Activated CD8-positive, alpha-beta T cell treated with anti-CD3 and anti-CD28 coated beads for 36 hours (primary cell): ENCODE measurements at regions not wholly inside any gene's neighbourhood (a gene's known extent, or its start where the extent isn't known, plus 50 kb on each side); places are given as distances from the start of the nearest gene placed in this dataset.

Experiments
- ATAC-seq: fragments of 200-7000 bp; cut with Tn5 transposase; one replicate; pipeline ENCODE4 v1.10.0; 2021; ENCODE audit warnings: mild to moderate bottlenecking, moderate library complexity
- CTCF ChIA-PET: fragments of 350-600 bp; sonication (Branson Sonifier 250); formaldehyde crosslinking; loops from one replicate; lab custom pipeline; 2021; ENCODE audit warnings: antibody characterized with exemption; lab: Charles Lee
- POLR2A ChIA-PET: fragments of 350-600 bp; sonication (Branson Sonifier 250); formaldehyde crosslinking; loops from one replicate; lab custom pipeline; 2021; ENCODE audit warnings: antibody characterized with exemption; lab: Charles Lee
- DNase-seq: peaks from one replicate; pipeline ENCODE4 v3.0.0-alpha.2; 2020
- H3K27ac Mint-ChIP-seq: one replicate; pipeline ENCODE4 v1.8.0; 2021; ENCODE audit warnings: mild to moderate bottlenecking, mixed read lengths
- H3K27me3 Mint-ChIP-seq: one replicate; pipeline ENCODE4 v1.8.0; 2021; ENCODE audit warnings: mixed read lengths
- H3K36me3 Mint-ChIP-seq: one replicate; pipeline ENCODE4 v1.8.0; 2021; ENCODE audit warnings: low read depth, mixed read lengths
- H3K4me1 Mint-ChIP-seq: one replicate; pipeline ENCODE4 v1.8.0; 2021; ENCODE audit warnings: low read depth, mixed read lengths
- H3K4me3 Mint-ChIP-seq: one replicate; pipeline ENCODE4 v1.8.0; 2021; ENCODE audit warnings: mild to moderate bottlenecking, moderate library complexity, mixed read lengths
- H3K9me3 Mint-ChIP-seq: one replicate; pipeline ENCODE4 v1.8.0; 2021; ENCODE audit warnings: mixed read lengths
- intact Hi-C: fragments of 100-400 bp; cut with micrococcal nuclease; formaldehyde crosslinking; loops from one replicate; pipeline ENCODE4 v1.10.0; 2022
- TF ChIP-seq, protein P1 (sequence below): fragments of 200-600 bp; IDR thresholded peaks from one replicate; pipeline ENCODE4 v1.8.0; 2022; ENCODE audit warnings: antibody characterized with exemption, mild to moderate bottlenecking

DNA sequence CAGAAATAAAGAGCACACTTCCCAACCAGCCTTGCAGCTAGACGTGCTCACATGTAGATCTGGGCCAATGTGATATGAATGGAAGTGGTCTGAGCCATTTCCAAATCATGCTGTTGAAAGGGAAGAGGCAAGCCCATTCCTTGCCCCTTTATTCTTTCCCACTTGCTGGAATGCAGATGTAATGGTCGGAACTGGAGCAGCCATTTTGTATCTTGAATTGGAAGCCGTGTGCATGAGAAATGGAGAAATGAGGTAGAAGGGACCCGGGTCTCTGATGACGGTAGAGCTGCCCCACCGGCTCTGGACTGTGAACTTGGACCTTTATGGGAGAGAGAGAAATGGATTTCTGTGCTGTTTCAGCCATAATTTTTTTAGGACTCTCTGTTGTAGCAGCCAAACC is 54.8 kb upstream of the STX16 start:
- ChIA-PET POLR2A (no interaction called here), CTCF (no interaction called here)
- Mint-ChIP-seq H3K27ac (no peak overlapping the region), H3K27me3 (peaks cover 10% of the 10 kb centered on the region), H3K4me3 (no peak overlapping the region), H3K9me3 (no peaks in the 10 kb centered on the region), H3K36me3 (no peaks in the 10 kb centered on the region), H3K4me1 (no peaks in the 10 kb centered on the region)
- intact Hi-C loops, result no loop called here
- no peak for ATAC-seq
- DNase-seq, result no peak
- TF ChIP-seq, protein P1, sequence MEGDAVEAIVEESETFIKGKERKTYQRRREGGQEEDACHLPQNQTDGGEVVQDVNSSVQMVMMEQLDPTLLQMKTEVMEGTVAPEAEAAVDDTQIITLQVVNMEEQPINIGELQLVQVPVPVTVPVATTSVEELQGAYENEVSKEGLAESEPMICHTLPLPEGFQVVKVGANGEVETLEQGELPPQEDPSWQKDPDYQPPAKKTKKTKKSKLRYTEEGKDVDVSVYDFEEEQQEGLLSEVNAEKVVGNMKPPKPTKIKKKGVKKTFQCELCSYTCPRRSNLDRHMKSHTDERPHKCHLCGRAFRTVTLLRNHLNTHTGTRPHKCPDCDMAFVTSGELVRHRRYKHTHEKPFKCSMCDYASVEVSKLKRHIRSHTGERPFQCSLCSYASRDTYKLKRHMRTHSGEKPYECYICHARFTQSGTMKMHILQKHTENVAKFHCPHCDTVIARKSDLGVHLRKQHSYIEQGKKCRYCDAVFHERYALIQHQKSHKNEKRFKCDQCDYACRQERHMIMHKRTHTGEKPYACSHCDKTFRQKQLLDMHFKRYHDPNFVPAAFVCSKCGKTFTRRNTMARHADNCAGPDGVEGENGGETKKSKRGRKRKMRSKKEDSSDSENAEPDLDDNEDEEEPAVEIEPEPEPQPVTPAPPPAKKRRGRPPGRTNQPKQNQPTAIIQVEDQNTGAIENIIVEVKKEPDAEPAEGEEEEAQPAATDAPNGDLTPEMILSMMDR, result no peak

DNA sequence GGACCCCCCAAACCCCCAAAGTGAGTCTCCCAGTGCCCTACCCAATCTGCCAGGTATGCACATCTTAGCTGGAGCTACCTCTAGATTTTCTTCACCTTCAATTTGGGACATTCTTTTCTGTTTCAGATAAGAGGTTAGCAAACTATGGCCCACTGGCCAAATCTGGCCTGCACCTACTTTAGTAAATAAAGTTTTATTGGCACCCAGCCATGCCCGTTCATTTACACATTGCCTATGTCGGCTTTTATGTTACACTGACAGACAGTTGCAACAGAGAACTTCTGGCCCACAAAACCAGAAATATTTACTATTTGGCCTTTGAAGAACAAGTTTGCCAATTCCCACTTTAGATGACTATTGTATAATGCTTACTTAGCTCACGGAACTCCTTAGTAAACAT is 55.9 kb upstream of the STX16 start:
- DNase-seq, result no peak
- Mint-ChIP-seq H3K9me3 (no peaks in the 10 kb centered on the region), H3K27ac (no peak overlapping the region), H3K4me3 (no peak overlapping the region), H3K36me3 (no peaks in the 10 kb centered on the region), H3K27me3 (peaks cover 10% of the 10 kb centered on the region), H3K4me1 (no peaks in the 10 kb centered on the region)
- POLR2A ChIA-PET, result no interaction called here
- intact Hi-C loops, result no loop called here
- CTCF ChIA-PET, result no interaction called here
- ATAC-seq, result no peak
- TF ChIP-seq, protein P1, result no peak

DNA sequence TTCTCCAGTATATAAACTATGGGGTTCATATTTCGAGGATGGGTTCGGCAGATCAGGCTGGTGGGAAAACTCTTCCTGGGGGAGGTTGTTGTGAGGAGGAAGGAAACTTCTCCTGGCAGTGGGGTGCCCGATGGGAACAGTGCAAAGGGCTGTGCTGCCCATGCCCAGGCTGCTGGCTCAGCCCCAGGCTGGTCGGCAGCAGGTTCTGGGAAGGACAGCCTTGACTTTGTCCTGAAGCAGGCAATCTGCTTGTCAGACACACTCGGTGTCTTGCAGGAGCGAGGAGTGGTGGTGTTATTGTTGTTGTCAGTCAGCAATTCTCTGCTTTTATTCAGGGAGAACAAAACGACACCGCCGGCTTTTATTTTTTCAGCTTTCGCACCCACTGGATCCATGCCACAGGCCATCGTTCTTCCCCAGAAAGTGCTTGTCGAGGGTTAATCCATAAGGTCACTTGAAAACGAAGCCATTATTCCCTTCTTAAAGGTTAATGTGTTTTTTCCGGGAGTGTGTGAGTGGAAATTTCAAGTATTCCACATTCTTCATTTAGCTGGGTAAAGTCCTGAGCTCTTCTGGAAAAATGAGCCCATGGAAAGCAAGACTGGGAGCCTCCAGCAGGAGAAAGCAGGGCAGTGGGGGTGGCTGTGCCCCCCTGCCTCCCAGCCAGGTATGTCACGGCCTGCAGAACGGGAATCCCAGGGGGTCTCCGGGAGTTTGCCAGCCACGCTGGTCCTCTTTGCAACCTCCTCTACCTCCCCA is 57.0 kb upstream of the STX16 start:
- H3K27me3 Mint-ChIP-seq, result peaks cover 10% of the 10 kb centered on the region
- no peak overlapping the region for H3K4me3 Mint-ChIP-seq
- no peaks in the 10 kb centered on the region for H3K36me3 Mint-ChIP-seq
- POLR2A ChIA-PET, result interaction anchor here (0.6 kb wide), 1 partner anchor 83 kb away, joined by 3 read pairs; no protein-coding TSS in a partner anchor
- TF ChIP-seq, protein P1, result no peak
- H3K27ac Mint-ChIP-seq, result no peak overlapping the region
- ATAC-seq (no peak), DNase-seq (no peak)
- intact Hi-C loops, result no loop called here
- H3K9me3 Mint-ChIP-seq, result no peaks in the 10 kb centered on the region
- no peaks in the 10 kb centered on the region for H3K4me1 Mint-ChIP-seq
- CTCF ChIA-PET, result no interaction called here

DNA sequence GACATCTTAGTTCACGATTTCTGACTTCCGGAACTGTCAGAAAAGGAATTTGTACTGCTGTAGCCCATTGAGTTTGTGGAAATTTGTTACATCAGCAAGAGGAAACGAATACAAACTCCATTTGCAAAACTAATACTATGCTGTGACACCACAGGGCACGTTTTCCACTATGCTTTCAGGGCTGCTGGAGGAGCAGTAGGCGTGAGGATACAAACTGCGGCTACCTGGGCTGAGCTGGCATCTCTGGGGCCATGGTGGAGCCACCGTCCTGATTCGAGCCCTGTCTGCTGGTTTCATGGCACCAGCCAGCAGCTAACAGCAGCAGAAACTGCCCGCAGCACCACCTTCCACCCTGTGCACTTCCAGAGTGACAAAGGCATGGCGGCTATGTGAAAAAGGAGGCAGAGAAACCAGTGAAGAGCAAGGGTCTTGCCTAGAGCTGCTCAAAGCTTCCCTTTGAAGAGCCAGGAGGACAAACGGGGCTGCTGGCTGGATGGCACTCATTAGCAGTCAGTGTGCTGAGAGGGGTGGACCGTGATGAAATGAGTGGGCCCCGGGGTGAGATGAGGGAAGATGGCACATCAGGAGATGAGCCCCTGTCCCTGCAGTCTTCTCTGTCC is 58.9 kb upstream of the STX16 start:
- DNase-seq (no peak), ATAC-seq (no peak)
- Mint-ChIP-seq H3K27ac (no peak overlapping the region), H3K27me3 (peaks cover 14% of the 10 kb centered on the region), H3K4me1 (no peaks in the 10 kb centered on the region), H3K9me3 (no peaks in the 10 kb centered on the region), H3K4me3 (no peak overlapping the region), H3K36me3 (no peaks in the 10 kb centered on the region)
- CTCF ChIA-PET, result no interaction called here
- TF ChIP-seq, protein P1, result no peak
- POLR2A ChIA-PET, result interaction anchor here (1.0 kb wide), 1 partner anchor 26 kb away, joined by 3 read pairs; no protein-coding TSS in a partner anchor
- intact Hi-C loops, result no loop called here
